DOHH2 (cell line): ENCODE measurements at regions not wholly inside any gene's neighbourhood (a gene's known extent, or its start where the extent isn't known, plus 50 kb on each side); places are given as distances from the start of the nearest gene placed in this dataset.
A peak's percentile ranks its signal among the peaks of the same experiment; 100 is the strongest.

ENCODE experiments used
- H3F3A ChIP-seq: fragments of 200-600 bp; sonication (generic), shearing (Covaris generic); 2 replicates; pipeline ENCODE4 v1.6.0; 2016; ENCODE audit warnings: antibody characterized with exemption, mild to moderate bottlenecking; ENCODE audit not compliant: control insufficient read depth, insufficient read depth
- H3K27ac ChIP-seq: fragments of 200-600 bp; sonication (generic); 2 replicates; pipeline ENCODE4 v1.5.1; 2014; ENCODE audit warnings: low read depth, mild to moderate bottlenecking, low read length, moderate library complexity
- H3K27me3 ChIP-seq: fragments of 200-600 bp; sonication (generic); 2 replicates; pipeline ENCODE4 v1.6.1; 2014; ENCODE audit warnings: mild to moderate bottlenecking, low read length, mixed read lengths; ENCODE audit not compliant: control insufficient read depth
- H3K36me3 ChIP-seq: fragments of 200-600 bp; sonication (generic); 2 replicates; pipeline ENCODE4 v1.6.1; 2014; ENCODE audit warnings: mild to moderate bottlenecking, low read length, moderate library complexity, mixed read lengths; ENCODE audit not compliant: control insufficient read depth
- H3K4me1 ChIP-seq: fragments of 200-600 bp; sonication (generic); 2 replicates; pipeline ENCODE4 v1.6.1; 2014; ENCODE audit warnings: mild to moderate bottlenecking, low read length, mixed read lengths; ENCODE audit not compliant: control insufficient read depth
- H3K4me2 ChIP-seq: fragments of 200-600 bp; sonication (generic); 2 replicates; pipeline ENCODE4 v1.6.0; 2014; ENCODE audit warnings: mild to moderate bottlenecking, low read length, moderate library complexity
- H3K4me3 ChIP-seq: fragments of 200-600 bp; sonication (generic); 2 replicates; pipeline ENCODE4 v1.5.1; 2014; ENCODE audit warnings: mild to moderate bottlenecking, low read length, mixed read lengths
- H3K79me2 ChIP-seq: fragments of 200-600 bp; sonication (generic); 2 replicates; pipeline ENCODE4 v1.6.1; 2014; ENCODE audit warnings: mild to moderate bottlenecking, low read length, mixed read lengths; ENCODE audit not compliant: control insufficient read depth
- H3K9me2 ChIP-seq: fragments of 200-600 bp; sonication (generic); replicated peaks from 2 replicates; pipeline ENCODE4 v1.6.1; 2014; ENCODE audit warnings: mild to moderate bottlenecking, low read length, mixed read lengths; ENCODE audit not compliant: control insufficient read depth
- H3K9me3 ChIP-seq: fragments of 200-600 bp; sonication (generic); 2 replicates; pipeline ENCODE4 v1.6.1; 2014; ENCODE audit warnings: antibody characterized with exemption, low read length, mixed read lengths; ENCODE audit not compliant: control insufficient read depth, insufficient read depth
- H4K20me1 ChIP-seq: fragments of 200-600 bp; sonication (generic); 2 replicates; pipeline ENCODE4 v1.6.0; 2014; ENCODE audit warnings: low read depth, mild to moderate bottlenecking, antibody characterized with exemption, low read length, moderate library complexity; ENCODE audit not compliant: control insufficient read depth, insufficient read depth
- EZH2phosphoT487 ChIP-seq: fragments of 200-600 bp; sonication (generic); IDR thresholded peaks from 2 replicates; pipeline ENCODE4 v1.6.1; 2017; ENCODE audit warnings: borderline replicate concordance, mild to moderate bottlenecking, antibody characterized with exemption, low read length, moderate library complexity, mixed read lengths
- TF ChIP-seq, protein P1 (sequence below): fragments of 200-600 bp; sonication (generic); IDR thresholded peaks from one replicate; pipeline ENCODE4 v1.5.1; 2014; ENCODE audit warnings: antibody characterized with exemption, mild to moderate bottlenecking, low read depth, low read length; ENCODE audit not compliant: poor library complexity, severe bottlenecking

DNA sequence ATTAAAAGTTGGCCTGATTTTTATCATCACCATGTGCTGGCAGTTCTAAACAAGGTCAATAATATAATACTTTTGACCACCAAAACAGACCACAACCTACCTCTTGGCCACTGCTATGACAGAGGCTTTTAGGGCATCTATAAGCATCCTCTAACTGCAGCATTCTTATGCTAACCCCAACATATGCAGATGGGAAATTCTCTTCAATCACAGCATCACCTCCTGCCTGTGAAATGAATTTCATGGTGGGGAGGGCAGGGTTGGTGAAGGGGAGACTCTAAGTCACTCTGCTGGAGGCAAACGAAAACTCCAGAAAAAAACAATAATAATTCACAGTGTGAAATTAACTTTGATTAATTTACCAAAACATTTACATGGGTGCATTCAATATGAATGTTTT lies 78.8 kb upstream of the FAR2 start:
- Histone ChIP-seq H4K20me1 (no peaks in the 10 kb centered on the region), H3K9me3 (no peaks in the 10 kb centered on the region), H3K4me2 (no peak overlapping the region), H3K9me2 (no peaks in the 10 kb centered on the region), H3K27me3 (no peaks in the 10 kb centered on the region), H3K36me3 (no peaks in the 10 kb centered on the region), H3K79me2 (no peaks in the 10 kb centered on the region), H3F3A (no peaks in the 10 kb centered on the region), H3K4me1 (no peaks in the 10 kb centered on the region), H3K27ac (no peak overlapping the region), H3K4me3 (no peak overlapping the region)
- TF ChIP-seq, protein P1, sequence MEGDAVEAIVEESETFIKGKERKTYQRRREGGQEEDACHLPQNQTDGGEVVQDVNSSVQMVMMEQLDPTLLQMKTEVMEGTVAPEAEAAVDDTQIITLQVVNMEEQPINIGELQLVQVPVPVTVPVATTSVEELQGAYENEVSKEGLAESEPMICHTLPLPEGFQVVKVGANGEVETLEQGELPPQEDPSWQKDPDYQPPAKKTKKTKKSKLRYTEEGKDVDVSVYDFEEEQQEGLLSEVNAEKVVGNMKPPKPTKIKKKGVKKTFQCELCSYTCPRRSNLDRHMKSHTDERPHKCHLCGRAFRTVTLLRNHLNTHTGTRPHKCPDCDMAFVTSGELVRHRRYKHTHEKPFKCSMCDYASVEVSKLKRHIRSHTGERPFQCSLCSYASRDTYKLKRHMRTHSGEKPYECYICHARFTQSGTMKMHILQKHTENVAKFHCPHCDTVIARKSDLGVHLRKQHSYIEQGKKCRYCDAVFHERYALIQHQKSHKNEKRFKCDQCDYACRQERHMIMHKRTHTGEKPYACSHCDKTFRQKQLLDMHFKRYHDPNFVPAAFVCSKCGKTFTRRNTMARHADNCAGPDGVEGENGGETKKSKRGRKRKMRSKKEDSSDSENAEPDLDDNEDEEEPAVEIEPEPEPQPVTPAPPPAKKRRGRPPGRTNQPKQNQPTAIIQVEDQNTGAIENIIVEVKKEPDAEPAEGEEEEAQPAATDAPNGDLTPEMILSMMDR = no peak
- TF ChIP-seq EZH2phosphoT487 = no peak

DNA sequence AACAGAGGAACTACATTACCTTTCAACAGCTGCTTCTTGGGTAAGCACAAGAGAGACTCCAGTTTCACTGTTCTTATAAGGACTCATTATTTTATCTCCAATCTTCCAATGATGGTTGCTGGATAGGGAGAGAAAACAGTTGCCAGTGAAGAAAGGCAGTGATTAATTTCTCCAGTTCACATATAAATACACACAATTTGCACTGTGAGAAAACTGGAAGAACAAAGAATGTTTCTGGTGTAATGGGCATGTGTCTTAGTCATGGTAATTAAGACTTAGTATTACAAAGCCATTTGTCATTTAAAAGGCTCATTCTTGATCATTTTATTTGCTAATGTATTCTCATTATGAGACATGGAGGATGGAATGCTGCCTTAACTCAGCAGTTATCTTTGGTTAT lies 78.0 kb upstream of the FAR2 start:
- Histone ChIP-seq H3K36me3 (no peaks in the 10 kb centered on the region), H3F3A (no peaks in the 10 kb centered on the region), H3K27ac (no peak overlapping the region), H3K9me2 (no peaks in the 10 kb centered on the region), H3K4me1 (no peaks in the 10 kb centered on the region), H3K4me2 (no peak overlapping the region), H3K27me3 (no peaks in the 10 kb centered on the region), H3K79me2 (no peaks in the 10 kb centered on the region), H3K4me3 (no peak overlapping the region), H4K20me1 (no peaks in the 10 kb centered on the region), H3K9me3 (no peaks in the 10 kb centered on the region)
- TF ChIP-seq EZH2phosphoT487 = no peak

DNA sequence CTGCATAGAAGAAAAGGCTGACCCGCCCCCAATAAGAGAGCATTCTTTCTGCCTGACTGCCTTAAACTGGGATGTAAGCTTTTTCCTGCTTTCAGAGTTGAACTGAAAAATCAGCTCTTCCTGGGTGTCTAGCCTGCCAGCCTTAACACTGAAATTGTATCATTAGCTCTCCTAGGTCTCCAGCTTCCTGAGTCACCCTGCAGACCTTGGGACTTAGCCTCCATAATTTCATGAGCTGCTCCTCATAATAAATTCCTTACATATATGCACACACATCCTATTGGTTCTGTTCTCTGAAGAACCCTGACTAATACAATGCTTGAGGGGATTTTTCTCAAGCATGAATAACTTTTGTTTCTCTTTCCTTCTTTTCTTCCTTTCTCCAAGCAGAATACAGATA lies 76.4 kb upstream of the FAR2 start:
- Histone ChIP-seq H3K27ac (no peak overlapping the region), H3K9me2 (no peaks in the 10 kb centered on the region), H3K27me3 (no peaks in the 10 kb centered on the region), H3K9me3 (no peaks in the 10 kb centered on the region), H3K4me2 (no peak overlapping the region), H3F3A (no peaks in the 10 kb centered on the region), H3K4me1 (no peaks in the 10 kb centered on the region), H3K79me2 (no peaks in the 10 kb centered on the region), H4K20me1 (no peaks in the 10 kb centered on the region), H3K4me3 (no peak overlapping the region), H3K36me3 (no peaks in the 10 kb centered on the region)
- TF ChIP-seq, protein P1 = no peak
- TF ChIP-seq EZH2phosphoT487 = no peak

DNA sequence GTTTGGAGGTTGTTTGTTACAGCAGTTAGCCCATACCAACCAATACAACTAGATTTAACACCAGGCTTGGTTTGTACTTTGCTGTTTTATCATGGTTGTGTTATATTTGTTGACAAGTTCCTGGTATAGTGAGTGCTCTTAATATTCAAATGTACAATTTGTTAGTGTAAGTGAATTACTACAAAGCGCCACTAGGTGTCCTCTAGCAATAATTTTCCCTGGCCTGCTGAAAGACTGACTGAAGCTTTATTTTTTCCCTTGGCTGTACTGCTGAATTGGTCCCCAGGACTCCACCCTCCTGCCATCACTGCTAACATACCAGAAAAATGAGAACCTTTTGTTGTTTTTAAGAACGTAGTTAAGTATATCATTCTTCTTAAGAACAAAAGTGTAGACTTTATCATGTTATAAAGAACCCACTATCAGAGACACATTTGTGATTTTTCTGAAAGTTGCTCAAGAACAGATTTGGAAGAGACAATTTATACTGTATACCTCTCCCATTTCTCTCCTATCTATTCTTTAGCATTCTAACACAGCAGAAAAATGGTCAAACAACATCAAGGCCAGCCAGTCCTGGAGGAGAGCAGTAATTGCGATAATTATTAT lies 75.3 kb upstream of the FAR2 start:
- no peaks in the 10 kb centered on the region for H4K20me1 ChIP-seq

More for the DNA sequence above, 75.3 kb upstream of the FAR2 start:
- no peaks in the 10 kb centered on the region for H3K9me2 ChIP-seq
- no peaks in the 10 kb centered on the region for H3K27me3 ChIP-seq
- H3K4me2 ChIP-seq = no peak overlapping the region
- TF ChIP-seq, protein P1 = peak; percentile 62
- TF ChIP-seq EZH2phosphoT487 = no peak
- no peaks in the 10 kb centered on the region for H3K79me2 ChIP-seq
- H3K4me3 ChIP-seq = no peak overlapping the region
- H3K9me3 ChIP-seq = no peaks in the 10 kb centered on the region
- H3K4me1 ChIP-seq = no peaks in the 10 kb centered on the region
- H3F3A ChIP-seq = no peaks in the 10 kb centered on the region
- H3K36me3 ChIP-seq = no peaks in the 10 kb centered on the region
- H3K27ac ChIP-seq = no peak overlapping the region
